ENCODE measurements at regions not wholly inside any gene's neighbourhood (a gene's known extent, or its start where the extent isn't known, plus 50 kb on each side); places are given as distances from the start of the nearest gene placed in this dataset.

DNA sequence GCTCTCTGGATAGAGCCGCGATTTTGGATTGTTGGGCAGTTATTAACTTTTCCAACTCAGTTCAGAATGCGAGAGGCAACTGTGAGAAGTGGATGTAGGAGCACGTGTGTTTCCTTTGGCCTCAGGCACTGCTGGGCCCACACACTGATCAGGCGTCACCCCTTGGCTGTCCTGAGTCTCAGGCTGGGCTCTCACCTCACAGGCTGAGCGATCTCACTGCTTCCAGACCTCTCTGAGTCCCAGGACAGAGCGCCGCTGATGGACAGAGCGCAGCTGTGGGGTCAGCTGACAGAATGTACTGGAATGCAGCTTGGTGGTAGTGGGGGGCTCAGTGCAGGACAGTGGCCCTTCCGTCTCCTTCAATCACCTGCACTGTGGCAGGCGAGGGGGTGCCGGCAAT, 516.2 kb downstream of the TBC1D22A start:
- Histone ChIP-seq H3K4ac (ENCODE audit: low read depth, low read length) (no peak overlapping the region), H3K14ac (replicated peaks; ENCODE audit: low read depth, low read length) (no peak overlapping the region), H2BK5ac (ENCODE audit: low read depth, low read length, poor library complexity, severe bottlenecking) (no peak overlapping the region), H2AK5ac (ENCODE audit: low read depth, low read length) (no peak overlapping the region), H4K8ac (ENCODE audit: low read depth in 2 of 2, low read length in 2 of 2) (no peak overlapping the region), H4K91ac (ENCODE audit: insufficient read depth, low read depth, low read length) (no peak overlapping the region), H3K36me3 (ENCODE audit: control insufficient read depth, insufficient read depth, low read length) (no peaks in the 10 kb centered on the region), H3K9me3 (ENCODE audit: control insufficient read depth, insufficient read depth, low read length) (peaks cover 3% of the 10 kb centered on the region; the same call in 1 of the 2 replicates), H3K4me3 (ENCODE audit: insufficient read depth, low read depth, low read length) (no peak overlapping the region), H3K23ac (ENCODE audit: low read depth, low read length) (no peak overlapping the region), H3K4me1 (ENCODE audit: control insufficient read depth, insufficient read depth, low read length) (no peaks in the 10 kb centered on the region), H3K56ac (ENCODE audit: extremely low read depth, insufficient read depth, low read length) (no peak overlapping the region), H3K79me1 (ENCODE audit: low read depth in 1 of 2, low read length in 2 of 2) (no peaks in the 10 kb centered on the region), H2AK9ac (replicated peaks; ENCODE audit: low read depth, low read length, poor library complexity) (no peak overlapping the region), H2BK120ac (ENCODE audit: low read depth, low read length) (no peak overlapping the region), H4K5ac (ENCODE audit: low read depth, low read length) (no peak overlapping the region), H2AFZ (replicated peaks; ENCODE audit: low read length, poor library complexity) (no peak overlapping the region), H3K27me3 (ENCODE audit: control insufficient read depth, insufficient read depth, low read length) (no peaks in the 10 kb centered on the region), H3K4me2 (ENCODE audit: low read depth, low read length) (no peak overlapping the region), H3K9me1 (ENCODE audit: insufficient read depth, low read length) (no peaks in the 10 kb centered on the region), H3K18ac (ENCODE audit: low read depth, low read length) (no peak overlapping the region), H4K20me1 (ENCODE audit: insufficient read depth, low read length) (no peaks in the 10 kb centered on the region), H3K27ac (ENCODE audit: insufficient read depth, low read length) (no peak overlapping the region), H2BK15ac (ENCODE audit: low read depth, low read length) (no peak overlapping the region), H2BK20ac (ENCODE audit: low read depth, low read length) (no peak overlapping the region), H3K9ac (ENCODE audit: low read depth, low read length) (no peak overlapping the region)
- WGBS, 2 experiments (ENCODE audit: extremely low coverage in 2 of 2, insufficient read length in 1 of 2), result 82% methylated on average over 3 of the region's 12 CpGs; no CpG with 5 or more reads in 1 of the 2 experiments
- CTCF ChIA-PET, result no interaction called here
- no TSS peak for BruUV-seq (replicated peaks)
- DNase-seq (no peak), ATAC-seq (ENCODE audit: low read depth) (no peak)
- dilution Hi-C loops (cut with HindIII; ENCODE audit: low sequenced_read_pairs, unreplicated experiment), result no loop called here
- in situ Hi-C loops (cut with MboI; ENCODE audit: low sequenced_read_pairs), result no loop called here
- POLR2A ChIA-PET (ENCODE audit: unreplicated experiment), result no interaction called here
- no peak for TF ChIP-seq CHD1 (IDR thresholded peaks at IDR 0.05; ENCODE audit: low read depth, low read length)
- TF ChIP-seq ELK1 (IDR thresholded peaks at IDR 0.05; ENCODE audit: borderline replicate concordance, low read depth, low read length), result no peak
- TF ChIP-seq RFX5 (IDR thresholded peaks at IDR 0.05; ENCODE audit: low read depth, low read length), result no peak
- TF ChIP-seq POLR2A (IDR thresholded peaks at IDR 0.05; ENCODE audit: low read depth, low read length), result no peak
- TF ChIP-seq SMC3 (IDR thresholded peaks at IDR 0.05; ENCODE audit: low read depth, low read length), result no peak
- no peak for TF ChIP-seq NFE2L2 (IDR thresholded peaks at IDR 0.05; ENCODE audit: low read depth, low read length)
- intact Hi-C loops (cut with micrococcal nuclease), result no loop called here

Measured in IMR-90 (cell line).